ENCODE measurements at regions not wholly inside any gene's neighbourhood (a gene's known extent, or its start where the extent isn't known, plus 50 kb on each side); places are given as distances from the start of the nearest gene placed in this dataset.
A peak's percentile ranks its signal among the peaks of the same experiment; 100 is the strongest.

- Mint-ChIP-seq H3K4me1 (peaks cover 7% of the 10 kb centered on the region), H3K4me3 (no peak overlapping the region), H3K27ac (peak overlapping the region in 1 of 2 donors; percentile 7), H3K9me3 (no peaks in the 10 kb centered on the region), H3K27me3 (peaks cover 13% of the 10 kb centered on the region)
- no peak for DNase-seq
- ATAC-seq: no peak
Measured at GRCh38 chr21:41601573-41602368, 93.8 kb upstream of the TMPRSS2 start.

DNA sequence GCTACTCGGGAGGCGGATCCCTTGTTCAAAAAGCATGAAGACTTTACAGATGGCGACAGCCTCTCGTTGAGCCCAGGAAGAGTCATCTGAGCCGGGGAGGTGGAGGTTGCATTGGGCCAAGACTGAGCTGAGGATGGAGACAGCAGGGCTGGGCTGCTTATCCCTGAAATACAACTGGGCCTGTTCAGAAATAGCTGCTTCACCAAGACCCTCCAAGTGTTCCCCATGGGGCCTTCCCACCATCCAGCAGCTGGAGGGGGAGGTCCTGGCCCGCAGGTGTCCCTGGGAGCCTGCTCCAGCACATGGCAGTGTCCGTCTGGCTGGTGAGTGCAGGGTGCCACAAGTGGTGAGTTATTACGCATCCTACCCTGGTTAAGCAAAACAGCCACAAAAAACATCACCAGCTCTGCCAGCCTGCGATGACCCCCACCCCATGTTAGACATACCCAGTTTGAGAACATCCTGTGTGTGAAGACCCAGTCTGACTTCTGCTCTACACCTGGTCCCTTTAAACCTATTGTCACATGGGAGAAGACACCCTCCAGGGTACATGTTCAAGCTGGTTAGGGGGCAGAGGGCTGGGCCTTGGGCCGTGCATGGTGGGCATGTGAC lies 93.1 kb upstream of the TMPRSS2 start:
- no peak for DNase-seq
- Mint-ChIP-seq H3K4me1 (peaks cover 7% of the 10 kb centered on the region), H3K9me3 (no peaks in the 10 kb centered on the region), H3K27ac (no peak overlapping the region), H3K4me3 (no peak overlapping the region), H3K27me3 (peaks cover 11% of the 10 kb centered on the region)
- no peak for ATAC-seq

GRCh38 chr21:41600556-41600955 lies 92.6 kb upstream of the TMPRSS2 start:
- peaks cover 7% of the 10 kb centered on the region for H3K4me1 Mint-ChIP-seq
- no peak for DNase-seq
- no peak overlapping the region for H3K27ac Mint-ChIP-seq
- no peak for ATAC-seq
- no peaks in the 10 kb centered on the region for H3K9me3 Mint-ChIP-seq
- peaks cover 11% of the 10 kb centered on the region for H3K27me3 Mint-ChIP-seq
- H3K4me3 Mint-ChIP-seq: no peak overlapping the region

- ATAC-seq (no peak), DNase-seq (no peak)
- no peaks in the 10 kb centered on the region for H3K9me3 Mint-ChIP-seq
- H3K4me1 Mint-ChIP-seq: peaks cover 7% of the 10 kb centered on the region
- no peak overlapping the region for H3K4me3 Mint-ChIP-seq
- H3K27me3 Mint-ChIP-seq: peaks cover 11% of the 10 kb centered on the region
- no peak overlapping the region for H3K27ac Mint-ChIP-seq
Measured at GRCh38 chr21:41600116-41600515, 92.2 kb upstream of the TMPRSS2 start.

DNA sequence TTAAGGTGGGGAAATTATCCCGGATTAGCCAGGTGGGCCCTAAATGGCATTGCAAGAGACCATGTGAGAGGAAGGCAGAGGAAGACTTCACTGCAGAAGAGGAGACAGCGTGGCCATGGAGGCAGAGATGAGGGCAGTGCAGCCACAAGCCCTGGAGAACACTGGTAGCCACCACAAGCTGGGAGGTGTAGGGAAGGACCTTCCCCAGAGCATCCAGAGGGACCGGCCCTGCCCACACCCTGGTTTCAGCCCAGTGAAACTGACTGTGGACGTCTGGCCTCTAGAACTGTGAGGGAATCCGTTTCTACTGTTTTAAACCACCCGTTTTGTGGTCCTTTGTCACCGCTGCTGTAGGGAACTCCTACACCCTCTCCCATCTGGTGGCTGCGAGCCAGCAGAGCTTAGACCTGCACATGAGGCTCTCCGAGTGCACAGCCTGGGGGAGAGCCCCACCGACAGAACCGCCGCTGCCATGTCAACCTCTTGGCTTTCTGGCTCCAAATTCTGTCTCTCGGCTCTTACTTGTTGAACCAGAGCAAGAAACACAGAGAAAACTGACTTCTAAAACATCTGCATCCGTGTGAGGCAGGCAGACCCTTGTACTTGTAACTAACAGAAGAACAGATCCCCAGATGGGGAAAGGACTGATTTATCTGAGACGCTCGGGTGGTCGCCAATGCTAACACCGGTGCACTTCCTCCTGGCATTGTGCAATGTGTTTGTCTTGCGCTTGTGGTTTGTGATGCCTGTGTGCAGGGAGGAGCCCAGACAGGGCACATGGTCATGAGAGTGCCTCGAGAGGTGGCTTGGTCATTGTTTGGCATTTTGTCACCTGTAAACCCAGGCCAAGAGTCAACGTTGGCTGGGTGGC lies 90.8 kb upstream of the TMPRSS2 start:
- no peak for ATAC-seq
- no peaks in the 10 kb centered on the region for H3K9me3 Mint-ChIP-seq
- H3K27ac Mint-ChIP-seq: no peak overlapping the region

DNA sequence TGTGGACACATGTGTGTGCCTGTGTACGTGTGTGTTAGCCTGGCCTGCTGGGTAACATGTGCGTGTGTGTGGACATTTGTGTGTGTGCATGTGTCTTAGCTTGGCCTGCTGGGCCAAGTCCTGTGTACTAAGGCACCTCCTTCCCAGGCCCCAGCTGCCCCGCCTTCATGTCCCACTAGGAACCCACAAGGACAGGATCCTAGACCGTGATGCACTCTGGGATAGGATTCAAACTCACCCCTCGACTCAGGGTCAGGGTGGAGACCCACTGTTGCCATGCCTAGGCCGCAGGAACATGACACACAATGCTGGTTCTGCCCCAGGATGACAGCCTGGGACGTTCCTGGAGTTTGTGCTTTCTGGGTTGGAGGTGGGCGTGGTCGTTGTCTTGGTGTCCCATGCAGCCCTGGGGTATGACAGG lies 89.9 kb upstream of the TMPRSS2 start:
- no peak overlapping the region for H3K27ac Mint-ChIP-seq
- no peaks in the 10 kb centered on the region for H3K27me3 Mint-ChIP-seq
- H3K4me3 Mint-ChIP-seq: no peak overlapping the region
- ATAC-seq: no peak
- H3K4me1 Mint-ChIP-seq: peaks cover 7% of the 10 kb centered on the region
- no peaks in the 10 kb centered on the region for H3K9me3 Mint-ChIP-seq
- DNase-seq: no peak

More for the DNA sequence above, 90.8 kb upstream of the TMPRSS2 start:
- Mint-ChIP-seq H3K4me3 (no peak overlapping the region), H3K4me1 (peaks cover 7% of the 10 kb centered on the region), H3K27me3 (no peaks in the 10 kb centered on the region)
- no peak for DNase-seq

DNA sequence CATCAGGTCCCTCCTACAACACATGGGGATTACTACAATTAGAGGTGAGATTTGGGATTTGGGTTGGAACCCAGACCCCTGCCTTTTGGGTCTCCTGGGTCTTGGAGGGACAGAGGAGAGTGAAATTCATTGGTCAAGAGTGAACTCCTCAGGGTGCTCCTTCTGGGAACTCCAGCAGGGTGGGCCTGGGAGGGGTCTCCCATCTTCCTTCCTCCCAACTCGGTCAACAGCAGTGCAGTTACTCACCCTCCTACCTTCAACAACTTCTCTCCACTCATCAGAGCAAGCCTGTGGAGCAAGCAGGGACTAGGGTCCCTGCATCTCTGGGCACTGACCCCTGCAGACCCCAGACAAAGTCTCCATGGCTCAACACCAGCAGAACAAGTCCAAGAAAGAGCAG lies 89.3 kb upstream of the TMPRSS2 start:
- Mint-ChIP-seq H3K27me3 (no peaks in the 10 kb centered on the region), H3K9me3 (no peaks in the 10 kb centered on the region), H3K27ac (no peak overlapping the region), H3K4me1 (peaks cover 7% of the 10 kb centered on the region), H3K4me3 (no peak overlapping the region)
- ATAC-seq: no peak
- DNase-seq: no peak

- DNase-seq: no peak
- H3K27me3 Mint-ChIP-seq: no peaks in the 10 kb centered on the region
- H3K27ac Mint-ChIP-seq: no peak overlapping the region
- H3K4me3 Mint-ChIP-seq: no peak overlapping the region
- ATAC-seq: no peak
- H3K4me1 Mint-ChIP-seq: peaks cover 7% of the 10 kb centered on the region
- no peaks in the 10 kb centered on the region for H3K9me3 Mint-ChIP-seq
Measured at GRCh38 chr21:41596241-41596925, 88.4 kb upstream of the TMPRSS2 start.

- H3K27me3 Mint-ChIP-seq: no peaks in the 10 kb centered on the region
- no peak overlapping the region for H3K27ac Mint-ChIP-seq
- ATAC-seq: no peak
- DNase-seq: no peak
- H3K9me3 Mint-ChIP-seq: no peaks in the 10 kb centered on the region
- no peak overlapping the region for H3K4me3 Mint-ChIP-seq
- peaks cover 7% of the 10 kb centered on the region for H3K4me1 Mint-ChIP-seq
Measured at GRCh38 chr21:41594268-41594667, 86.3 kb upstream of the TMPRSS2 start.

DNA sequence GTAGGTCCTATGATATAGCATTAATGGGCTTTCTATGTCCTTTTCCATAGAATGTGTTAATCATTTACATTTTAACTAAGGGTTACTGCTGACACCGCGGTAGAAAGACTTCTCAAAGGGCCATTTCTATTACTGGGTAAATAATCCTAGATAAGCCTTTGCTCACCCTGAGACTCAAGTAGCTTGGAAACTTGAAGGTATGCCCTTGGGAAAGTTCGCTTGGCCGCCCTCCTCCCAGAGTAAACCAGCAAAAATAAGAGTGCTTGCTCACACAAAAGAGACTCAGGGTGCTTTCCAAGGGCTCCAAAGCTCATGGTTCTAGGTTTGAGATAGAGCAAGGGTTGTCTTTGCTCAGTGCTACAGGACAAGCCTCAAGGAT lies 85.8 kb upstream of the TMPRSS2 start:
- no peak overlapping the region for H3K4me3 Mint-ChIP-seq
- peaks cover 2% of the 10 kb centered on the region for H3K4me1 Mint-ChIP-seq
- H3K27ac Mint-ChIP-seq: no peak overlapping the region
- peaks cover 0 to 3% of the 10 kb centered on the region in 2 donors for H3K9me3 Mint-ChIP-seq
- no peaks in the 10 kb centered on the region for H3K27me3 Mint-ChIP-seq
- no peak for DNase-seq
- no peak for ATAC-seq

- no peak overlapping the region for H3K4me3 Mint-ChIP-seq
- H3K27me3 Mint-ChIP-seq: no peaks in the 10 kb centered on the region
- ATAC-seq: no peak
- DNase-seq: no peak
- H3K9me3 Mint-ChIP-seq: peaks cover 0 to 5% of the 10 kb centered on the region in 2 donors
- H3K27ac Mint-ChIP-seq: no peak overlapping the region
- H3K4me1 Mint-ChIP-seq: no peaks in the 10 kb centered on the region
Measured at GRCh38 chr21:41593051-41593759, 85.2 kb upstream of the TMPRSS2 start.

DNA sequence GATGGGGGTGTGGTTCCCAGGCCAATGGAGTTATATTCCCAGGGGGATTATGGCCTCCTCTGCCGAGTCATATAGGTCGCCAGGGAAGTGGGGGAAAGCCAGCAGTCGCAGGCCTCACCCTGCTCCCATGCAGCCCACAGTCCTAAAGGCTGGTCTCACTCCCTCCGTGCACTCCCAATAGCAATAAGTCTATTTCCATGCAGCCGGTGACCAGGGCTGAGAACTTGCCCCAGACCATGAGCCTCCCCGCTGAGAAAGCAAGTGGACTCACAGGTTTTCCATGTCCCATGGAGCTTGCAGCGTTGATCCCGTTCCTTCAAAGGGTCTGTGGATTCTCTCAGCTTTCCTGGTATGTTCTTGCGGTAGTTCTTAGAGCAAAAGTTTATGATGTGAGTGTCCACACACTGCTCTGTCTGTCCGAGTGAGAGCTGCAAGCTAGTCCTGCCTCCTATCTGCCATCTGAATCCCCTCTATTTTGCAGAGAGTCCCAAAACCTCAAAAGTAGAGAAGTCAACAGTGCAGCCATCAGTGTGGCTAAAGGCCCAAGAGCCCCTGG lies 81.7 kb upstream of the TMPRSS2 start:
- no peak overlapping the region for H3K27ac Mint-ChIP-seq
- no peaks in the 10 kb centered on the region for H3K27me3 Mint-ChIP-seq
- ATAC-seq: no peak
- peaks cover 0 to 5% of the 10 kb centered on the region in 2 donors for H3K9me3 Mint-ChIP-seq
- no peak for DNase-seq
- no peaks in the 10 kb centered on the region for H3K4me1 Mint-ChIP-seq
- no peak overlapping the region for H3K4me3 Mint-ChIP-seq

DNA sequence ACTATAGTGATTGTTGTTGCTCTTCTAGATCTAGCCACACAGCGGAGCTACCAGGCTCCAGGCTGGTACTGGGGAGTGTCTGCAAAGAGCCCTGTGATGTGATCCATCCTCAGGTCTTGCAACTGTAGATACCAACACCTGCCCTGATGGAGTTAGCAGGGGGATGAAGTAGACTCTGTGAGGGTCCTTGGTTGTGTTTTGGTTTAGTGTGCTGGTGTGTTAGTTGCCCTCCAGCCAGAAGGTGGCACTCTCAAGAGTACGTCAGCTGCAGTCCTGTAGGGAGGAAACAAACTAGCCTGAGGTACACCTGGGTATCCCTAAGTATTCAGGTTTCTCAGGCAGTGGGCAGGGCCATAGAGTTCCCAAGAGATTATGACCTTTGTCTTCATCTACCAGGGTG lies 81.2 kb upstream of the TMPRSS2 start:
- H3K27ac Mint-ChIP-seq: no peak overlapping the region
- ATAC-seq: no peak
- H3K27me3 Mint-ChIP-seq: no peaks in the 10 kb centered on the region
- DNase-seq: no peak
- no peaks in the 10 kb centered on the region for H3K4me1 Mint-ChIP-seq
- peaks cover 0 to 5% of the 10 kb centered on the region in 2 donors for H3K9me3 Mint-ChIP-seq
- H3K4me3 Mint-ChIP-seq: no peak overlapping the region

DNA sequence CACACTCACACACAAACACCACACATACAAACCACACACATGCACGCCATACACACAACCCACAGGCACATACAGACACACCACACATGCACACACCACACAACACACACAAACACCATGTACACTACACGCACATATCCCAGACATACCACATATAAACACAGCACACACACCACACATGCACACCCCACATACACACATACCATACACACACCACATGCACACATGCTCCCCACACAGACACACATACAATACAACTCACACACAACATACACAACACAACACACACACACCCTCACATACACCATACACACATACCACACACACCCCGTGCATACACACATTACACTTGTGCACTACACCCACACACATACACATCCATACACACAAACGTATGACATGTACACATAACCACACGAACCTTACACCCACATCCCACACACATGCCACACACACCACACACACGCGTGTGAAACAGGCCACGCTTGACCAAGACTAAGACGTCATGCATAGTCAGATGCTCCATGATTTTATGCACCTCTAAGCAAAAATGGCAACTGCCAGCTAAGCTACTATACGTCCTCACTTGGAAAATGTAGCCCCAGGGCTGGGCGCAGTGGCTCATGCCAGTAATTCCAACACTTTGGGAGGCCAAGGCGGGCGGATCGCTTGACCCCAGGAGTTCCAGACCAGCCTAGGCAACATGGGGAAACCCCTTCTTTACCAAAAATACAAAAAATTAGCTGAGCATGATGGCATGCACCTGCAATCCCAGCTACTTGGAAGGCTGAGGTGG lies 77.4 kb upstream of the TMPRSS2 start:
- H3K4me3 Mint-ChIP-seq: no peak overlapping the region
- peaks cover 1% of the 10 kb centered on the region for H3K27me3 Mint-ChIP-seq
- no peaks in the 10 kb centered on the region for H3K4me1 Mint-ChIP-seq
- H3K9me3 Mint-ChIP-seq: peaks cover 0 to 5% of the 10 kb centered on the region in 2 donors
- no peak for DNase-seq
- no peak for ATAC-seq
- H3K27ac Mint-ChIP-seq: no peak overlapping the region

Data from stimulated activated naive CD8-positive, alpha-beta T cell treated with anti-CD3 and anti-CD28 coated beads, Interleukin-15, amount 100 ng/mL, for 72 hours (primary cell).